H1 (cell line): ENCODE measurements at regions not wholly inside any gene's neighbourhood (a gene's known extent, or its start where the extent isn't known, plus 50 kb on each side); places are given as distances from the start of the nearest gene placed in this dataset.

Source experiments
- CTCF ChIA-PET: fragments of 300-600 bp; sonication (Branson Sonifier 250); formaldehyde crosslinking; loops from one replicate; lab custom pipeline; 2021; ENCODE audit not compliant: partially characterized antibody; lab: Charles Lee
- POLR2A ChIA-PET: fragments of 300-600 bp; sonication (Branson Sonifier 250); formaldehyde crosslinking; loops from one replicate; lab custom pipeline; 2021; ENCODE audit warnings: inconsistent platforms; ENCODE audit not compliant: partially characterized antibody; lab: Charles Lee
- DNase-seq, 2 experiments: peaks; one replicate each; pipeline versions ENCODE4 v3.0.0 to v3.0.0-alpha.2; 2010 to 2022; ENCODE audit warnings: low spot score in 2 of 2, low read depth in 1 of 2, mixed read lengths in 1 of 2
- FAIRE-seq: peaks from 2 replicates; lab custom pipeline; 2011; peaks lifted over from hg19 to GRCh38; lab: Jason Lieb, UNC
- H2AFZ ChIP-seq: 2 replicates; pipeline ENCODE4 v1.8.1; 2012; ENCODE audit warnings: low read length, inconsistent platforms
- H2AK5ac ChIP-seq: 2 replicates; pipeline ENCODE4 v1.6.1; 2013; ENCODE audit warnings: low read depth, low read length
- H2BK120ac ChIP-seq: replicated peaks from 2 replicates; pipeline ENCODE3; 2013; ENCODE audit warnings: low read depth, low read length, inconsistent platforms
- H2BK12ac ChIP-seq: 2 replicates; pipeline ENCODE4 v1.6.1; 2013; ENCODE audit warnings: low read depth, low read length
- H2BK15ac ChIP-seq: 2 replicates; pipeline ENCODE4 v1.6.1; 2013; ENCODE audit warnings: low read length
- H2BK20ac ChIP-seq: 2 replicates; pipeline ENCODE4 v1.6.1; 2013; ENCODE audit warnings: low read length
- H2BK5ac ChIP-seq: 2 replicates; pipeline ENCODE4 v1.6.1; 2013; ENCODE audit warnings: low read depth, low read length
- H3K14ac ChIP-seq: 2 replicates; pipeline ENCODE4 v1.6.1; 2013; ENCODE audit warnings: inconsistent platforms; ENCODE audit not compliant: insufficient read length
- H3K18ac ChIP-seq: 2 replicates; pipeline ENCODE4 v1.6.1; 2013; ENCODE audit warnings: low read length; ENCODE audit errors: extremely low read depth
- H3K23ac ChIP-seq: 2 replicates; pipeline ENCODE4 v1.6.1; 2013; ENCODE audit warnings: inconsistent platforms; ENCODE audit not compliant: insufficient read length
- H3K23me2 ChIP-seq: 2 replicates; pipeline ENCODE4 v1.6.1; 2013; ENCODE audit warnings: low read depth, low read length
- H3K27ac ChIP-seq: 2 replicates; pipeline ENCODE4 v1.6.1; 2011; ENCODE audit warnings: low read depth, low read length, inconsistent platforms
- H3K27me3 ChIP-seq, 4 experiments: replicated peaks in 1 of 4; 1 replicate in 1 of 4; 2 replicates in 3 of 4; pipeline versions ENCODE4 v1.6.1 to v1.8.1; 2011 to 2013; ENCODE audit warnings: low read length in 3 of 4, mild to moderate bottlenecking in 3 of 4, inconsistent platforms in 2 of 4, mixed read lengths in 2 of 4, moderate library complexity in 1 of 4; ENCODE audit not compliant: control insufficient read depth in 3 of 4, insufficient read depth in 3 of 4; ENCODE audit errors: extremely low read depth in 1 of 4
- H3K36me3 ChIP-seq, 4 experiments: 2 replicates each; pipeline versions ENCODE4 v1.6.1 to v1.8.1; 2011 to 2013; ENCODE audit warnings: mild to moderate bottlenecking in 4 of 4, low read length in 3 of 4, moderate library complexity in 2 of 4, control low read depth in 1 of 4, inconsistent platforms in 1 of 4; ENCODE audit not compliant: insufficient read depth in 4 of 4, control insufficient read depth in 2 of 4
- H3K4ac ChIP-seq: replicated peaks from 2 replicates; pipeline ENCODE3; 2013; ENCODE audit warnings: low read length, low read depth, mixed read lengths, inconsistent platforms; ENCODE audit not compliant: insufficient read length
- H3K4me1 ChIP-seq, 4 experiments: replicated peaks in 1 of 4; 1 replicate in 1 of 4; 2 replicates in 3 of 4; pipeline versions ENCODE4 v1.6.1 to v1.8.1; 2011 to 2013; ENCODE audit warnings: low read length in 3 of 4, inconsistent platforms in 2 of 4, mixed read lengths in 1 of 4; ENCODE audit not compliant: insufficient read depth in 4 of 4, control insufficient read depth in 3 of 4
- H3K4me2 ChIP-seq, 2 experiments: 2 replicates each; pipeline versions ENCODE4 v1.6.1 to v1.8.1; 2011 to 2013; ENCODE audit warnings: low read depth in 2 of 2, low read length in 2 of 2, control low read depth in 1 of 2, inconsistent platforms in 1 of 2, mild to moderate bottlenecking in 1 of 2; ENCODE audit not compliant: insufficient read depth in 1 of 2
- H3K4me3 ChIP-seq, 4 experiments: fragments of 200-600, 300-600 bp in 1 of 4; sonication (generic), shearing (Covaris generic), sonication (Bioruptor Twin) in 1 of 4; 2 replicates each; pipeline versions ENCODE4 v1.5.1 to v1.8.1; 2011 to 2016; ENCODE audit warnings: low read length in 4 of 4, low read depth in 3 of 4, control low read depth in 2 of 4, inconsistent platforms in 2 of 4, mild to moderate bottlenecking in 2 of 4, mixed read lengths in 1 of 4, moderate library complexity in 1 of 4; ENCODE audit not compliant: insufficient read depth in 2 of 4; ENCODE audit errors: extremely low read depth in 1 of 4
- H3K56ac ChIP-seq: replicated peaks from 2 replicates; pipeline ENCODE3; 2013; ENCODE audit warnings: low read depth, mild to moderate bottlenecking, mixed read lengths, low read length, inconsistent platforms; ENCODE audit not compliant: insufficient read length
- H3K79me1 ChIP-seq: 2 replicates; pipeline ENCODE4 v1.6.1; 2013; ENCODE audit warnings: low read depth, low read length, control low read depth
- H3K79me2 ChIP-seq, 2 experiments: 2 replicates each; pipeline versions ENCODE4 v1.6.1 to v1.8.1; 2012 to 2013; ENCODE audit warnings: low read length in 2 of 2, mild to moderate bottlenecking in 2 of 2, inconsistent platforms in 1 of 2; ENCODE audit not compliant: insufficient read depth in 2 of 2, control insufficient read depth in 1 of 2
- H3K9ac ChIP-seq, 4 experiments: replicated peaks in 1 of 4; 1 replicate in 1 of 4; 2 replicates in 3 of 4; pipeline versions ENCODE4 v1.6.1 to v1.8.1; 2011 to 2013; ENCODE audit warnings: low read depth in 3 of 4, low read length in 3 of 4, control low read depth in 2 of 4, mild to moderate bottlenecking in 2 of 4, moderate library complexity in 2 of 4, inconsistent platforms in 1 of 4; ENCODE audit errors: extremely low read depth in 1 of 4
- H3K9me3 ChIP-seq, 2 experiments: 2 replicates each; pipeline versions ENCODE4 v1.6.1 to v1.8.1; 2012 to 2013; ENCODE audit warnings: mild to moderate bottlenecking in 2 of 2, moderate library complexity in 2 of 2, control low read depth in 1 of 2, inconsistent platforms in 1 of 2, low read depth in 1 of 2, low read length in 1 of 2, mixed read lengths in 1 of 2; ENCODE audit not compliant: insufficient read depth in 2 of 2
- H4K20me1 ChIP-seq, 2 experiments: replicated peaks in 1 of 2; 2 replicates each; pipeline versions ENCODE3 to v1.8.1; 2011 to 2013; ENCODE audit warnings: inconsistent platforms in 2 of 2, low read length in 2 of 2, mild to moderate bottlenecking in 1 of 2; ENCODE audit not compliant: insufficient read depth in 2 of 2, control insufficient read depth in 1 of 2
- H4K5ac ChIP-seq: 2 replicates; pipeline ENCODE4 v1.6.1; 2013; ENCODE audit warnings: low read length, low read depth, mixed read lengths, inconsistent platforms; ENCODE audit not compliant: insufficient read length
- H4K8ac ChIP-seq: 2 replicates; pipeline ENCODE4 v1.8.0; 2013; ENCODE audit warnings: mild to moderate bottlenecking, moderate library complexity, low read length, inconsistent platforms; ENCODE audit not compliant: insufficient read depth; ENCODE audit errors: extremely low read depth
- H4K91ac ChIP-seq: replicated peaks from 2 replicates; pipeline ENCODE3; 2013; ENCODE audit warnings: low read length, mixed read lengths, inconsistent platforms; ENCODE audit not compliant: insufficient read length
- ASH2L ChIP-seq: fragments of 200-600, 300-600 bp; sonication (generic); IDR thresholded peaks from one replicate; pipeline ENCODE4 v1.7.1; 2017; ENCODE audit warnings: low read length
- JUN ChIP-seq: IDR thresholded peaks from 2 replicates; pipeline ENCODE4 v1.6.1; 2011; ENCODE audit warnings: low read depth, mild to moderate bottlenecking, improper control_type of control experiment, low read length
- JUND ChIP-seq: IDR thresholded peaks from 2 replicates; pipeline ENCODE4 v1.6.1; 2011; ENCODE audit warnings: mild to moderate bottlenecking, improper control_type of control experiment, low read length
- PHF8 ChIP-seq: fragments of 200-600 bp; sonication (generic); conservative IDR thresholded peaks from 2 replicates; pipeline ENCODE4 v1.7.1; 2012; ENCODE audit warnings: low read depth, mild to moderate bottlenecking, inconsistent platforms, low read length, moderate library complexity
- POU5F1 ChIP-seq: IDR thresholded peaks from 2 replicates; pipeline ENCODE4 v1.6.1; 2011; ENCODE audit warnings: low read depth, mild to moderate bottlenecking, low read length, moderate library complexity
- SIX5 ChIP-seq: IDR thresholded peaks from 2 replicates; pipeline ENCODE4 v1.6.1; 2011; ENCODE audit warnings: mild to moderate bottlenecking, low read depth, low read length
- YY1 ChIP-seq: IDR thresholded peaks from 2 replicates; pipeline ENCODE4 v1.6.1; 2011; ENCODE audit warnings: low read depth, mild to moderate bottlenecking, low read length
- WGBS, 2 experiments: shearing (Covaris generic) in 1 of 2; methylation state at CpG; one replicate each; pipeline versions ENCODE4 v1.1.6 to v1.1.7; 2013 to 2015; ENCODE audit warnings: low lambda C conversion rate in 2 of 2, mixed read lengths in 2 of 2, inconsistent platforms in 1 of 2, low coverage in 1 of 2, missing lambda C conversion rate in 1 of 2; ENCODE audit not compliant: insufficient replicate concordance in 2 of 2, insufficient coverage in 1 of 2, insufficient read length in 1 of 2; ENCODE audit errors: extremely low coverage in 1 of 2, missing lambda C conversion rate in 1 of 2; 5-methylcytosine and 5-hydroxymethylcytosine counted together
- TF ChIP-seq, protein P1 (sequence below): IDR thresholded peaks from 2 replicates; pipeline ENCODE4 v1.6.1; 2011; ENCODE audit warnings: low read depth, mild to moderate bottlenecking, low read length; ENCODE audit not compliant: insufficient read depth

DNA sequence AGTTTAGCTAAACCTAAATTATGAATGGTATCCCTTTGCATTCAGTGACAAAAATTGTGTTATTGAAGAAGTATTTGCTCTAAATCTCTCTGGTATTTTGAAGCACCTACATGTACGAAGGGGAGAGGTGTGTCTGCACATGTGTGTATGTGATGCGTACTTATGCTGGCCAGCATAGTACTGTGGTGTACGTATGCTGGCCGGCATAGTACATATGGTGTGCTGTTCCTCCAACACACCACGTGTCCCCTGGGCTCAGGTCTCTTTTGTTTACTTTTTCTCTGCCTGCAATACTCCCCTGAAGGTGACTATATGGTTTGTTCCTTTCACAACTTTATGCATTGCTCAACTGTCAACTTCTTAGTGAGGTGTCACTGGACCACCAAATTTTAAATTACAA is 360.3 kb downstream of the CRPPA start:
- POLR2A ChIA-PET: no interaction called here
- Histone ChIP-seq H2BK20ac (no peak overlapping the region), H3K18ac (no peak overlapping the region), H3K4ac (no peak overlapping the region), H4K91ac (no peak overlapping the region), H2AK5ac (no peak overlapping the region), H3K23ac (no peak overlapping the region), H4K5ac (no peak overlapping the region), H3K23me2 (no peaks in the 10 kb centered on the region), H3K4me1 (no peaks in the 10 kb centered on the region; a peak in 1 of 7 replicates), H3K9ac (no peak overlapping the region), H3K4me3 (no peak overlapping the region), H3K14ac (no peak overlapping the region), H2BK12ac (no peak overlapping the region), H3K4me2 (no peak overlapping the region), H2BK15ac (no peak overlapping the region), H3K36me3 (no peaks in the 10 kb centered on the region), H2BK5ac (no peak overlapping the region), H4K20me1 (no peaks in the 10 kb centered on the region), H2AFZ (no peak overlapping the region), H3K27me3 (no peaks in the 10 kb centered on the region), H3K9me3 (no peaks in the 10 kb centered on the region), H3K79me1 (no peaks in the 10 kb centered on the region), H4K8ac (no peak overlapping the region), H3K56ac (no peak overlapping the region), H3K79me2 (no peaks in the 10 kb centered on the region), H3K27ac (no peak overlapping the region), H2BK120ac (no peak overlapping the region)
- FAIRE-seq (no peak), DNase-seq (no peak)
- TF ChIP-seq JUN (no peak), SIX5 (no peak), POU5F1 (no peak), YY1 (no peak), ASH2L (no peak), PHF8 (no peak), JUND (no peak)
- TF ChIP-seq, protein P1, sequence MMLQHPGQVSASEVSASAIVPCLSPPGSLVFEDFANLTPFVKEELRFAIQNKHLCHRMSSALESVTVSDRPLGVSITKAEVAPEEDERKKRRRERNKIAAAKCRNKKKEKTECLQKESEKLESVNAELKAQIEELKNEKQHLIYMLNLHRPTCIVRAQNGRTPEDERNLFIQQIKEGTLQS: no peak
- CTCF ChIA-PET: interaction anchor here (0.7 kb wide), 1 partner anchor 11 kb away, joined by 4 read pairs; no protein-coding TSS in a partner anchor
- WGBS, 2 experiments: 90% methylated on average over 5 of the region's 5 CpGs; no CpG with 5 or more reads in 1 of the 2 experiments
